ENCODE measurements at regions not wholly inside any gene's neighbourhood (a gene's known extent, or its start where the extent isn't known, plus 50 kb on each side); places are given as distances from the start of the nearest gene placed in this dataset.

- FAIRE-seq: no peak
- H3K18ac ChIP-seq (ENCODE audit: extremely low read depth, low read length): no peak overlapping the region
- no peak overlapping the region for H3K4me3 ChIP-seq (ENCODE audit: extremely low read depth in 1 of 4, insufficient read depth in 2 of 4, low read depth in 3 of 4, low read length in 4 of 4)
- H2BK120ac ChIP-seq (replicated peaks; ENCODE audit: low read depth, low read length): no peak overlapping the region
- no peak overlapping the region for H2BK12ac ChIP-seq (ENCODE audit: low read depth, low read length)
- H3K4me2 ChIP-seq (ENCODE audit: insufficient read depth in 1 of 2, low read depth in 2 of 2, low read length in 2 of 2): no peak overlapping the region
- no peak overlapping the region for H4K5ac ChIP-seq (ENCODE audit: insufficient read length, low read depth, low read length)
- no peak overlapping the region for H2BK20ac ChIP-seq (ENCODE audit: low read length)
- H3K79me1 ChIP-seq (ENCODE audit: low read depth, low read length): no peaks in the 10 kb centered on the region
- DNase-seq (ENCODE audit: low read depth in 1 of 2, low spot score in 2 of 2): no peak
- H3K27me3 ChIP-seq (replicated peaks in 1 of 4; ENCODE audit: control insufficient read depth in 3 of 4, extremely low read depth in 1 of 4, insufficient read depth in 3 of 4, low read length in 3 of 4): no peaks in the 10 kb centered on the region
- H3K79me2 ChIP-seq (ENCODE audit: control insufficient read depth in 1 of 2, insufficient read depth in 2 of 2, low read length in 2 of 2): no peaks in the 10 kb centered on the region
- H4K8ac ChIP-seq (ENCODE audit: extremely low read depth, insufficient read depth, low read length): no peak overlapping the region
- H3K56ac ChIP-seq (replicated peaks; ENCODE audit: insufficient read length, low read depth, low read length): no peak overlapping the region
- no peaks in the 10 kb centered on the region for H3K23me2 ChIP-seq (ENCODE audit: low read depth, low read length)
- POLR2A ChIA-PET (ENCODE audit: partially characterized antibody): no interaction called here
- 98% methylated on average over 10 of the region's 12 CpGs; no CpG with 5 or more reads in 1 of the 2 experiments for WGBS, 2 experiments (ENCODE audit: extremely low coverage in 1 of 2, insufficient coverage in 1 of 2, insufficient read length in 1 of 2, insufficient replicate concordance in 2 of 2, low coverage in 1 of 2, low lambda C conversion rate in 2 of 2, missing lambda C conversion rate in 1 of 2)
- no peak overlapping the region for H3K4ac ChIP-seq (replicated peaks; ENCODE audit: insufficient read length, low read depth, low read length)
- no peak overlapping the region for H4K91ac ChIP-seq (replicated peaks; ENCODE audit: insufficient read length, low read length)
- no peaks in the 10 kb centered on the region for H3K4me1 ChIP-seq (replicated peaks in 1 of 4; ENCODE audit: control insufficient read depth in 3 of 4, insufficient read depth in 4 of 4, low read length in 3 of 4)
- TF ChIP-seq JUND (IDR thresholded peaks at IDR 0.05; ENCODE audit: low read length): no peak
- H3K36me3 ChIP-seq (ENCODE audit: control insufficient read depth in 2 of 4, insufficient read depth in 4 of 4, low read length in 3 of 4): no peaks in the 10 kb centered on the region
- H3K23ac ChIP-seq (ENCODE audit: insufficient read length): no peak overlapping the region
- H3K9ac ChIP-seq (replicated peaks in 1 of 4; ENCODE audit: extremely low read depth in 1 of 4, low read depth in 3 of 4, low read length in 3 of 4): no peak overlapping the region
- CTCF ChIA-PET (ENCODE audit: partially characterized antibody): interaction anchor here (0.6 kb wide), 1 partner anchor 370 kb away, joined by 3 read pairs; no protein-coding TSS in a partner anchor
- no peak overlapping the region for H2BK5ac ChIP-seq (ENCODE audit: low read depth, low read length)
- no peak overlapping the region for H2BK15ac ChIP-seq (ENCODE audit: low read length)
- H2AK5ac ChIP-seq (ENCODE audit: low read depth, low read length): no peak overlapping the region
- H3K9me3 ChIP-seq (ENCODE audit: insufficient read depth in 2 of 2, low read depth in 1 of 2, low read length in 1 of 2): no peaks in the 10 kb centered on the region
- no peak overlapping the region for H2AFZ ChIP-seq (ENCODE audit: low read length)
- H3K27ac ChIP-seq (ENCODE audit: low read depth, low read length): no peak overlapping the region
- no peak overlapping the region for H3K14ac ChIP-seq (ENCODE audit: insufficient read length)
- H4K20me1 ChIP-seq (replicated peaks in 1 of 2; ENCODE audit: control insufficient read depth in 1 of 2, insufficient read depth in 2 of 2, low read length in 2 of 2): no peaks in the 10 kb centered on the region
Observed at GRCh38 chr7:68813551-68814080, 784.7 kb upstream of the AUTS2 start.

All from H1 (cell line).